Keratinocyte (primary cell): ENCODE measurements at regions not wholly inside any gene's neighbourhood (a gene's known extent, or its start where the extent isn't known, plus 50 kb on each side); places are given as distances from the start of the nearest gene placed in this dataset.

Experiments
- DNase-seq: peaks from one replicate; pipeline ENCODE4 v3.0.0-alpha.2; 2011; ENCODE audit warnings: low read depth, missing footprints, low spot score
- FAIRE-seq: peaks from 2 replicates; lab custom pipeline; 2011; peaks lifted over from hg19 to GRCh38; lab: Jason Lieb, UNC
- H2AFZ ChIP-seq: 2 replicates; pipeline ENCODE4 v1.6.0; 2012; ENCODE audit warnings: low read length, control low read depth, inconsistent platforms; ENCODE audit not compliant: control insufficient read depth
- H3K27ac ChIP-seq: 2 replicates; pipeline ENCODE4 v1.5.1; 2011; ENCODE audit warnings: low read length; ENCODE audit not compliant: control insufficient read depth, insufficient read depth
- H3K27me3 ChIP-seq: 3 replicates; pipeline ENCODE4 v1.6.0; 2011; ENCODE audit warnings: low read length; ENCODE audit not compliant: control insufficient read depth, insufficient read depth; ENCODE audit errors: extremely low read depth
- H3K36me3 ChIP-seq, 2 experiments: 2 replicates in 1 of 2; 3 replicates in 1 of 2; pipeline ENCODE4 v1.5.1; 2011; ENCODE audit warnings: low read length in 2 of 2, mild to moderate bottlenecking in 1 of 2; ENCODE audit not compliant: control insufficient read depth in 2 of 2, insufficient read depth in 2 of 2; ENCODE audit errors: extremely low read depth in 1 of 2
- H3K4me1 ChIP-seq: 3 replicates; pipeline ENCODE4 v1.5.1; 2011; ENCODE audit warnings: low read length; ENCODE audit not compliant: control insufficient read depth, insufficient read depth; ENCODE audit errors: extremely low read depth
- H3K4me2 ChIP-seq: 3 replicates; pipeline ENCODE4 v1.6.0; 2011; ENCODE audit warnings: low read depth, low read length; ENCODE audit not compliant: control insufficient read depth, insufficient read depth; ENCODE audit errors: extremely low read depth
- H3K4me3 ChIP-seq, 3 experiments: fragments of 200-600 bp in 1 of 3; sonication (generic) in 1 of 3; 2 replicates in 2 of 3; 3 replicates in 1 of 3; pipeline ENCODE4 v1.5.1; 2011 to 2016; ENCODE audit warnings: low read length in 3 of 3, mild to moderate bottlenecking in 3 of 3, control low read depth in 2 of 3, inconsistent platforms in 1 of 3, low read depth in 1 of 3, mixed read lengths in 1 of 3, mixed run types in 1 of 3, moderate library complexity in 1 of 3; ENCODE audit not compliant: control insufficient read depth in 2 of 3, insufficient read depth in 2 of 3; ENCODE audit errors: extremely low read depth in 1 of 3
- H3K79me2 ChIP-seq: 2 replicates; pipeline ENCODE4 v1.6.0; 2012; ENCODE audit warnings: low read length; ENCODE audit not compliant: control insufficient read depth, insufficient read depth
- H3K9ac ChIP-seq: 3 replicates; pipeline ENCODE4 v1.6.0; 2011; ENCODE audit warnings: low read length; ENCODE audit not compliant: control insufficient read depth, insufficient read depth; ENCODE audit errors: extremely low read depth
- H3K9me1 ChIP-seq: 3 replicates; pipeline ENCODE4 v1.6.0; 2011; ENCODE audit warnings: low read length; ENCODE audit not compliant: control insufficient read depth, insufficient read depth; ENCODE audit errors: extremely low read depth
- H3K9me3 ChIP-seq: 2 replicates; pipeline ENCODE4 v1.5.1; 2012; ENCODE audit warnings: low read depth, low read length; ENCODE audit not compliant: control insufficient read depth
- H4K20me1 ChIP-seq: 3 replicates; pipeline ENCODE4 v1.6.0; 2011; ENCODE audit warnings: low read length; ENCODE audit not compliant: control insufficient read depth, insufficient read depth; ENCODE audit errors: extremely low read depth
- CTCF ChIP-seq, 3 experiments: IDR thresholded peaks in 1 of 3; conservative IDR thresholded peaks in 1 of 3; optimal IDR thresholded peaks in 1 of 3; 2 replicates in 2 of 3; 3 replicates in 1 of 3; pipeline versions ENCODE3 to v1.5.1; 2011; ENCODE audit warnings: low read length in 3 of 3, mild to moderate bottlenecking in 3 of 3, moderate library complexity in 2 of 3, control low read depth in 1 of 3, inconsistent platforms in 1 of 3; ENCODE audit not compliant: insufficient read depth in 2 of 3; ENCODE audit errors: extremely low read depth in 1 of 3
- EZH2 ChIP-seq: IDR thresholded peaks from one replicate; pipeline ENCODE4 v1.6.1; 2012; ENCODE audit warnings: inconsistent platforms, mild to moderate bottlenecking, low read length, moderate library complexity
- dilution Hi-C: fragments of 300-500 bp; cut with MboI; formaldehyde crosslinking; loops from one replicate; pipeline ENCODE4 v1.7.0; 2020; ENCODE audit warnings: low sequenced_read_pairs; ENCODE audit not compliant: extremely low pct_ligation_motif_present

- H3K4me2 ChIP-seq: no peak overlapping the region
- no peak overlapping the region for H3K4me3 ChIP-seq
- DNase-seq (no peak), FAIRE-seq (no peak)
- H3K79me2 ChIP-seq: no peaks in the 10 kb centered on the region
- no peak overlapping the region for H2AFZ ChIP-seq
- no peaks in the 10 kb centered on the region for H3K9me3 ChIP-seq
- dilution Hi-C loops: no loop called here
- H3K9me1 ChIP-seq: no peaks in the 10 kb centered on the region
- peaks cover 16% of the 10 kb centered on the region for H3K27me3 ChIP-seq
- H3K9ac ChIP-seq: no peak overlapping the region
- TF ChIP-seq EZH2 (no peak), CTCF (optimal IDR thresholded peaks at IDR 0.05 in 1 of 3, IDR thresholded peaks at IDR 0.05 in 1 of 3, conservative IDR thresholded peaks at IDR 0.05 in 1 of 3; ENCODE audit: extremely low read depth in 1 of 3, insufficient read depth in 2 of 3, low read length in 3 of 3) (no peak)
- H3K27ac ChIP-seq: no peak overlapping the region
- H3K4me1 ChIP-seq: no peaks in the 10 kb centered on the region
- no peaks in the 10 kb centered on the region for H4K20me1 ChIP-seq
- H3K36me3 ChIP-seq: no peaks in the 10 kb centered on the region
These were observed 379.2 kb upstream of the ZMIZ1 start for GRCh38 chr10:78689584-78689935.

- H3K9me1 ChIP-seq: no peaks in the 10 kb centered on the region
- peaks cover 12% of the 10 kb centered on the region for H3K27me3 ChIP-seq
- no peak overlapping the region for H3K4me2 ChIP-seq
- no peaks in the 10 kb centered on the region for H3K9me3 ChIP-seq
- no peak overlapping the region for H2AFZ ChIP-seq
- H3K79me2 ChIP-seq: no peaks in the 10 kb centered on the region
- H3K4me3 ChIP-seq: no peak overlapping the region
- no peaks in the 10 kb centered on the region for H3K36me3 ChIP-seq
- DNase-seq (no peak), FAIRE-seq (no peak)
- TF ChIP-seq CTCF (optimal IDR thresholded peaks at IDR 0.05 in 1 of 3, IDR thresholded peaks at IDR 0.05 in 1 of 3, conservative IDR thresholded peaks at IDR 0.05 in 1 of 3; ENCODE audit: extremely low read depth in 1 of 3, insufficient read depth in 2 of 3, low read length in 3 of 3) (no peak), EZH2 (no peak)
- dilution Hi-C loops: no loop called here
- H3K9ac ChIP-seq: no peak overlapping the region
- H3K4me1 ChIP-seq: no peaks in the 10 kb centered on the region
- H3K27ac ChIP-seq: no peak overlapping the region
- H4K20me1 ChIP-seq: no peaks in the 10 kb centered on the region
These were observed 378.2 kb upstream of the ZMIZ1 start for GRCh38 chr10:78690354-78691111.
